ENCODE measurements at regions not wholly inside any gene's neighbourhood (a gene's known extent, or its start where the extent isn't known, plus 50 kb on each side); places are given as distances from the start of the nearest gene placed in this dataset.
"Not testable (repeated sequence)": the region's sequence is repeated elsewhere in the genome, so short reads cannot be mapped to it uniquely, and the experiment has no call there.

- no peak for DNase-seq (ENCODE audit: low read depth, low spot score)
- no peak overlapping the region for H3K27ac ChIP-seq
Measured at GRCh38 chr7:106584914-106585759, 75.8 kb downstream of the CCDC71L start.

GRCh38 chr7:106583706-106584690, 77.0 kb downstream of the CCDC71L start:
- H3K27ac ChIP-seq = no peak overlapping the region

GRCh38 chr7:106583100-106583499, 77.9 kb downstream of the CCDC71L start:
- DNase-seq (ENCODE audit: low read depth, low spot score) = no peak

More at GRCh38 chr7:106583706-106584690, 77.0 kb downstream of the CCDC71L start:
- no peak for DNase-seq (ENCODE audit: low read depth, low spot score)

GRCh38 chr7:106582365-106582764, 78.6 kb downstream of the CCDC71L start:
- DNase-seq (ENCODE audit: low read depth, low spot score) = no peak
- H3K27ac ChIP-seq = no peak overlapping the region

More at GRCh38 chr7:106583100-106583499, 77.9 kb downstream of the CCDC71L start:
- no peak overlapping the region for H3K27ac ChIP-seq

GRCh38 chr7:106579086-106579485, 81.9 kb downstream of the CCDC71L start:
- not testable (repeated sequence) for H3K27ac ChIP-seq; DNase-seq (ENCODE audit: low read depth, low spot score)

GRCh38 chr7:106575138-106575823, 85.7 kb downstream of the CCDC71L start:
- no peak for DNase-seq (ENCODE audit: low read depth, low spot score)
- H3K27ac ChIP-seq = no peak overlapping the region

GRCh38 chr7:106573738-106574137, 87.2 kb downstream of the CCDC71L start:
- no peak for DNase-seq (ENCODE audit: low read depth, low spot score)

GRCh38 chr7:106573125-106573663, 87.8 kb downstream of the CCDC71L start:
- DNase-seq (ENCODE audit: low read depth, low spot score) = no peak

More at GRCh38 chr7:106573738-106574137, 87.2 kb downstream of the CCDC71L start:
- H3K27ac ChIP-seq = no peak overlapping the region

GRCh38 chr7:106572394-106573124, 88.4 kb downstream of the CCDC71L start:
- no peak overlapping the region for H3K27ac ChIP-seq

More at GRCh38 chr7:106573125-106573663, 87.8 kb downstream of the CCDC71L start:
- no peak overlapping the region for H3K27ac ChIP-seq

GRCh38 chr7:106571563-106571962, 89.4 kb downstream of the CCDC71L start:
- no peak overlapping the region for H3K27ac ChIP-seq
- no peak for DNase-seq (ENCODE audit: low read depth, low spot score)

More at GRCh38 chr7:106572394-106573124, 88.4 kb downstream of the CCDC71L start:
- DNase-seq (ENCODE audit: low read depth, low spot score) = no peak

GRCh38 chr7:106570948-106571418, 90.0 kb downstream of the CCDC71L start:
- DNase-seq (ENCODE audit: low read depth, low spot score) = no peak
- no peak overlapping the region for H3K27ac ChIP-seq

- DNase-seq (ENCODE audit: low read depth, low spot score) = no peak
- no peak overlapping the region for H3K27ac ChIP-seq
Measured at GRCh38 chr7:106570146-106570545, 90.8 kb downstream of the CCDC71L start.

GRCh38 chr7:106569500-106569929, 91.4 kb downstream of the CCDC71L start:
- DNase-seq (ENCODE audit: low read depth, low spot score) = no peak
- H3K27ac ChIP-seq = peak overlapping the region; percentile 87

GRCh38 chr7:106568680-106569499, 92.1 kb downstream of the CCDC71L start:
- DNase-seq (ENCODE audit: low read depth, low spot score) = peak; percentile 72
- peak overlapping the region; percentile 87 for H3K27ac ChIP-seq

GRCh38 chr7:106568002-106568679, 92.8 kb downstream of the CCDC71L start:
- DNase-seq (ENCODE audit: low read depth, low spot score) = no peak
- peak overlapping the region; percentile 87 for H3K27ac ChIP-seq

GRCh38 chr7:106567204-106568001, 93.6 kb downstream of the CCDC71L start:
- DNase-seq (ENCODE audit: low read depth, low spot score) = not testable (repeated sequence)
- peak overlapping the region; percentile 87 for H3K27ac ChIP-seq

GRCh38 chr7:106566672-106567071, 94.3 kb downstream of the CCDC71L start:
- no peak overlapping the region for H3K27ac ChIP-seq
- DNase-seq (ENCODE audit: low read depth, low spot score) = no peak

All from epithelial cell of prostate (primary cell).